ENCODE measurements at regions not wholly inside any gene's neighbourhood (a gene's known extent, or its start where the extent isn't known, plus 50 kb on each side); places are given as distances from the start of the nearest gene placed in this dataset.
"Not testable (repeated sequence)": the region's sequence is repeated elsewhere in the genome, so short reads cannot be mapped to it uniquely, and the experiment has no call there.

DNA sequence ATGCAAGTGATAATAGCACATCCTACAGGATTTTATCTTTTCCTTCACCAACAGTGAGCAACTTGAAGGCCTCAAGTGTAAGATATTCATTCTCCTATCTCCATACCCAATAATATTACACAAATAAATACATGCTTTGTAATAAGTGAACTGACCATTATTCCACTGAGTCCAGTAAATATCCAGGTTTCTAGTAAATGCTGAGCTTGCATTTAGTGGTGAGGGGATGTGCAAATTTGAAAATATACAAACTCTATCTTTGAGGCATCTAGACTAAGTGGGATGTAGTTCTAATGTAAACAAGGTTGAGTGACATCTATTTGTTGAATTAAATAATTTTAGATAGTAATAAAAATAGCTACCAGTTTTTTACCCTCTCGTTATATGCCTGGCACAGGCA, 587.6 kb upstream of the IL12A start:
- no peak for DNase-seq

DNA sequence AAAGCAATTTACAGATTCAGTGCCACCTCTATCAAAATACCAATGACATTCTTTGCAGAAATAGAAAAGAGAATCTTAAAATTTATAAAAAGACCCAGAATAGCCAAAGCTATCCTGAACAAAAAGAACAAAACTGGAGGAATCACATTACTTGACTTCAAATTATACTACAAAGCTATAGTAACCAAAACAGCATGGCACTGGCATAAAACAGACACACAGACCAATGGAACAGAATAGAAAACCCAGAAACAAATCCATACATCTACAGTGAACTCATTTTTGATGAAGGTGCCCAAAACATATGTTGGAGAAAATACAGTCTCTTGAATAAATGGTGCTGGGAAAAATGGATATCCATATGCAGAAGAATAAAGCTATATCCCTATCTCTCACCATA, 578.9 kb upstream of the IL12A start:
- not testable (repeated sequence) for DNase-seq

DNA sequence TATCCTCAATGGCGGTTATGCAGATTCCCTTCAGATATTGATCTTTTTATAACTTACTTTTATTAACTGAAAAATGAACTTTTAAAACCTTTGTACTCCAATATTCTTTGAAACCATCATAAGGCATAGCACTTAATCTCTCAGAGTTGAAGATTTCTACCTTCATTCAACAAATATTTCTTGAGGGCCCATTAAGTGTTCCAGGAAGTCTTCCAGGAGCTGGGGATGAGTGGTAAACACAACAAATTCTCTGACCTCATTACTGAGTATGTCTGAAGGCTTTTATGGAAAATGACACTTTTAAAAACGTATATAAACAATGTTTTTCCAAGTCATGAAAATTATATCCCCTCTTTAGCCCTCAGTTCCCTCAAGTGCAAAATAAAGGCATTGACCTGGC, 575.3 kb upstream of the IL12A start:
- no peak for DNase-seq

DNA sequence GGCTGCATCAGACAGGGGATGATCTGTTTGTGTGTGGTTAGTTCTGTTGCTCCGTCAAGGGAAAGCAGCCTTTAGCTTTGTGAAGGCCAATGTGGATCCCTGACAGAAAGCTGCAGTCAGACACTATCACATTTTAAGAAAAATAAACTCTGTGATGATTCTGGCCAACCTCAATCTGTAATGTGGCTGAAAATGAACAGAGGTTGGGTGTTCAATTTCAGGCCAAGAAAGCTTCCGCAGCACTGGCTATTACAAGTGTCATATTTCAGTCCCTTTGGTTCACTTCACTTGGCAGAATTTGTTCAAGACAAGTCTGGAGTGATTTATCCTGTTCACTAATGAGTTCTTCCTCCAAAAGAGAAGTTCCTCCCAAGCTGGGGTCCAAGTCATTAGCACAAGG, 571.8 kb upstream of the IL12A start:
- DNase-seq, result no peak

DNA sequence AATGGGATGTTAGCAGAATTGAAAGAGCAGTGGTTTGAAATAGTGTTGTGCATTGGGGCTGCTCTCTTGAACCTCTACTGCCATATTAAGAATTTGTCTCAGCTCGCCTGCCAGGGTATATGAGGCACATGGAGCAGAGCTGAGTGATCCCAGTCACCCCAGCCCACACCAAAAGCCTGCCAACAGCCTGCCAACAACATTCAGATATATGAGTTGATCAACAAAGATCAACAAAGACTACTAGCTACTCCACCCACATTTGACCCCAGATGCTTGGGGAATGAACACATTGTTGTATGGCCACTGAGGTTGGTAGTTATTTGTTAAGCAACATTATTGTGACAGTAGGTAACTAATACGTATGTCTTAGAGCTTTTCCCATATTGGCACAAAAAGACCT, 570.9 kb upstream of the IL12A start:
- no peak for DNase-seq

DNA sequence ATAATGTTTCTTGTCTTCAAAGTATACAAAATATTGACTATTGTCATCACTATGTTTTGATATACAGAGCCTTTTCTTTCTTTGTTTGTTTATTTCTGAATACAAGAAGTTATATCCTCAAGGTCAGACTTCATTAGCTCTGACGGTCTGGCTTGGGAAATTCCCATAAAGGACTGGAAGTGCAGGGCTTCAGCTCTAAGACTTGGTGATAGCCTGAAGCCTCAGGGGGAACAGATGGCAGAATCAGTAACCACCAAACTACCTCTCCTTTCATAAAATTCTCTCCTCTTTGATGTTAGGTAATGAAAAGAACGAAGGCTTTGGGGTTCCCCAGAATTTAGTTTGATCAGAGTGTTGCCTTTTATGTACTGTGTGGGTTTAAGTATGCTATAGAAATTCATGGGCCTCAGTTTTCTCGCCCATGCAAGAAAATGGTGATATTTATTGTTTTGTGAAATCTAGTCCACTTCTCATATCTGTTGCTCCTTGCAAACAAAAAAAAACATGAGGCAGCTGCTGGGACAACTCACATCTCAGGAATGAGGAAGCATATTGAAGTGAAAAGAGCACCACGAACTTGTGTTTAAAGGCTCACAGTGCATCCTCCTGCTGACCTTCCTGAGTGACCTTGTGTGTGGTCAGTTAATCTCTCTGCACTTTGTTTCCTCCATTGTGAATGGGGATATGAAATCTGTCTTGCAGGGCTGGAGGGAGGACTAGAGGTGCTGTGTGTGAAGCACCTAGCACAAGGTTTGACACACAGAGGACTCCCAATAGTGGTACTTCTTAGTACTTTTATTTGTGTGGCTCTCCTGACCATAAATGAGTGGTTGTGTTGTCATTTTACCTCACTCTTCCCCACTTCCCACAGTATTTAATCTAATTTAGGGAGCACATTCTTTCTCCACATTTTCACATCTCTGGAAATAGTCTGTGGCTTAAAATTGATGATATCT, 569.8 kb upstream of the IL12A start:
- DNase-seq, result no peak

DNA sequence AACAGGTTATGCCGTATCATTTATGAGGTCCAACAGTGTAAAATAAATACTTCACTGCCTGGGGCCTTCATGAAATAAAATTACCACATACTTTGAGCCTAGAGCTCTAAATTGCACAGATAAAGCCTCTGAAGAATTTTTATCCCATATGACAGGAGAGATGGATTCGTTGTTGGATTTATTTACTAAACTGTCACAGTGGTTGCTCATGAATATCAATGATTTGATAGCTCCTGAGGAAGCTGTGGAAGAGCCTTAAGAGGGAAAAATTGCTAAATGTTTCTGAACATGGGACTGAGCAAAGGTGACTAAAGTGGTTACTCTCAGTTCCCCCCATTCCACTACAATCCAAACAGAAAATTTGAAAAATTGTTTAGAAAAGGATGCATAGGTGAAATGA, 558.9 kb upstream of the IL12A start:
- DNase-seq, result no peak

DNA sequence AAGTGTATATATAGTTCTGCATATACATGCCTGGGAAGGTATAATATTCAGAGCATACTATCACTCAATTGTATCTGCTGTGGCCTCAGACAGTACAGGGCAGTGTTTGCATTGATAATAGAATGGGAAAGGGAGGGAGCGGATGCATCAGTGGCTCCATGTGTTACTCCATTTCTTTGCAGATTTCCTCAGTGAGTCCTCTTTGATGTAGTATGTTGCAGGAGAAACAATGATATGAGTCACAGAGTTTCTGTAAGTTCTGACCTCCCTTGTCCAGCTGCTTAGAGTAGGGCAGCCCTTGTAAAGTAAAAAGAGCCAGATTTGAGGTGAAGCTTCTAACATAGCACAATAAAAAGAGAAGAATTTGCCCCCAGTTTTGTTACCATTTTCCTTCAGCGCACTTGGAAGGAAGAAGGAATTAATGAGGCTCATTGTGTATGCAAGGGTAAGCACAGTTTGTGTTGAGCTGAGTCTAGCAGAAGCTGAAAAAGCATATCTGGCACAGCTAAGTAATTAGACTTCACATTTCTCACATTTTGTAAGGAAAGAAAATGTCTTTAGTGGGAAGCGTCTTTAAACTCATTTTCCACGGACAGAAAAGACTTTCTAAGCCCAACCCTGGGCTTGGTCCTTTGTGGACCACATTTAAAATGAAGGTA, 555.8 kb upstream of the IL12A start:
- DNase-seq, result no peak

DNA sequence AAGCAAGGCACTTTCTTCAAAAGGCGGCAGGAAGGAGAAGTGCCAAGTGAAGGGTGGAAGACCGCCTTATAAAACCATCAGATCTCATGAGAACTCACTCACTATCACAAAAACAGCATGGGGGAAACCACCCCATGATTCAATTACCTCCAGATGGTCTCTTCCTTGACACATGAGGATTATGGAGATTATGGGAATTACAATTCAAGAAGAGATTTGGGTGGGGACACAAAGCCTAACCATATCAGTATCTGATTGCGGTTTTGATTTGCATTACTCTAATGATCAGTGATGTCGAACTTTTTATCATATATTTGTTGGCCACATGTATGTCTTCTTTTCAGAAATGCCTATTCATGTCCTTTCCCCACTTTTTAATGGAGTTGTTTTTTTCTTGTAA, 549.3 kb upstream of the IL12A start:
- DNase-seq, result no peak

DNA sequence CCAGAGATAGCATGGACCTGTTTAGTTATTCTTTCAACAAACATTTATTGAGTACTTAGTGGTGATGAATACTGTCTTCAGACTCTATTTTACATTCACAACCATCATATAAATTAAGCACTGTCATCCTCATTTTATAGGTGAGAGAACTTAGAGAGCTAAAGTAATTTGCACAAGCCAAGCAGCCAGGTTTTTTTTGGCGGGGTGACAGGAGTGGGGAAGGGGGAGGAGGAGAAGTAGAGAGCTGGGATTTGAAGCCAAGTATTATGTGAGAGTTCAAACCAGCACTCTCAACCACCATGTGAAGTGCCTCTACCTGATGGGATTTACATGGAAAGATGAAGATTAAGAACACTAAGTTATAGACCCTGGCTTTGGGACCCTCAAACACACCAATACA, 547.4 kb upstream of the IL12A start:
- DNase-seq, result no peak

DNA sequence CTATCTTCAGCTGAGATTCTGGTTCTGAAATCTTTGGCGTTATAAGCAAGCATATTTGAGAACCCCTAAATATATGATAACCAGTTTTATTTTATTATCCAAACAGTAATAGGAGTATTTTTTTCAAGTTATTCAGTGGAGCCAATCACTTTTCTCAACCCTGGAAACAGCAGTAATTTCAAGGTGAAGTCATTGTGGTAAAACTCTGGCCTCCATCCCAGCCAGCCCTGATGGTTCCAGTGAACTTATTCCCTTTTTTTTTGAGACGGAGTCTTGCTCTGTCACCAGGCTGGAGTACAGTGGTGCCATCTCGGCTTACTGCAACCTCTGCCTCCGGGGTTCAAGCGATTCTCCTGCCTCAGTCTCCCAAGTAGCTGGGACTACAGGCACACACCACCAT, 545.4 kb upstream of the IL12A start:
- DNase-seq, result no peak

DNA sequence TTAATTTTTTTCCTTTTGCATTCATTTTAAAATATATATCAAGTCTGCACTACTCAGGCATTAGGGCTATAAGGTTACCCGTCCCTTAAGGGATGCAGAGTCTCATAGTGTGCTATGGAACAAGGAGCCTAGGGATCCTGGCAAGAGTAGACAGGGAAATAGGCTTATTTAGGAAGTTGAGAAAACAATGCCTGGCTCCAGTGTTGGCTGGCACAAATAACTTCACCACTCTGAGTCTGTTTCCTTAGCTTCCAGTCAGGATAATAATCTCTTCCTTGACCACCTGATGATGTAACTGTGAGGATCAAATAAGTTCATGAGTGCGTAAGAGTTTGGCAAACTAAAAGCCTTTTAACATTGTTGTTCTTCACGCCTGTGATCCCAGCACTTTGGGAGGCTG, 540.8 kb upstream of the IL12A start:
- DNase-seq, result no peak

DNA sequence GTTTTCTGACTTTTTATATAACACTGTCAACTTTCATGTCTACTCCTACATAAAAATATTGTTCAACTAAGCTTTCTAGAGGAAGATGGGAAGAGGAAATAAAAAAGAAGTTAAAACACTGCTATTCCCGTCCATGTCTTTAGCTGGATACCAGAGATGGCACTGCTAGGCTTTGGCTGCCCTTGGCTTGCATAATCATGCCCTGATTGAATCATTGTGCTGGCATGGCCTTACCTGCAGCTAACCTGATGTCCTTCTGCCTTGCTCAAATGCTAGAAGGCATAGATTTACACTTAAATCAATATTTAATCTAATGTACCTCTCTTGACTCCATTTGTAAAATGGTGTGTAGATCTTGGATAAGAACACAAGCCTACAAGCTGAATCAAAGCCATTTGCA, 539.7 kb upstream of the IL12A start:
- no peak for DNase-seq

DNA sequence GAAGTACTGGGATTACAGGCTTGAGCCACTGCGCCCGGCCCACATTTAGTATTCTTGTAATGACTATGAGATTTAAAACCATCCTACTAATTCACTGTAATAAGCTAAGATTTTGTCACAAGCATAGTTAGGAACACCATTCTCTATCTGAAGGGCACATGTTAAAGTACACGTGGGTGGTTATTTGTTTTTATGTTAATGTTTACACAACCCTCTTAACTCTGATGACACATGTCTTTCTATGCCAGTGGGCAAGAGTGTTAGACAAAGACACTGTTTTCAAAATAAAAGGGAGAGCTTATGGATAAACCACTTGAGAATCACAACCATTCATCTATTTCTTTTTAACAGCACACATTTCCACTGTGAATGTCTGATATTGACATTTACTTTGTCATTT, 537.6 kb upstream of the IL12A start:
- DNase-seq, result no peak

DNA sequence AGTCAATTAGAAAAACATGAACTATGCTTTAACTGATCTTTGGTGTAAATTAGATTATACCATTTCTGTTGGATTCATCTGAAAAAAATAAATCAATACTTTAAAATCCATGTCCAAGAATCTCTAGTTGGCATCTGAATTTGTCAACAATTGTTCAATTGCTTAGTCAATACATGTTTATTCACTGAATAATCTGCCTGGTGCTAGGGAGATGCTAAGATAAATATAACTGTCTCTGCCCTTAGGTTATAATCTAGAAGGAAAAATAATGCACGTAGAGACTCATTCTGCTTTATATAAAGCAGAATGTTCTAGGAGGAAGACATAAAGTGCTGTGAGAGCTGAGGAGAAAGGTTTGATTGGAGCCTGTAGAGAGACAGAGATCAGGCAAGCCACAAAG, 537.2 kb upstream of the IL12A start:
- no peak for DNase-seq

DNA sequence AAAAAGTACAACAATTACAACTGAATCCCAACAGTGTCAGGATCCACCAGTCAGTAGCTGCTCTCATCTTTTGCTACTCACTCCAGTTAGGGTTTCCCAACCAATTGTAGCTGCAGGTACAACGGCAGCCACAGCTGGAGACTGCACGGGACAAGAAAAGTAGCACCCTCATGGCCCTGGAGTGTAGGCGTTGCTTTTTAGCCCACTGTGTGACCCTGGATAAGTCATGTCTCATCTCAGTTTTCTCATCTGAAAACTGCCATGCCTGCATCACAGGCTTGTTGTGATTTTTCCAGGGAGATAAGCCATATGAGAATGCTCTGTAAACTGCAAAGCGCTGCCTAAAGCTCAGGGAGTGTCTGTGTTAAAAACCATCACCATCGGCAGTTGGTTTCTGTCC, 535.6 kb upstream of the IL12A start:
- no peak for DNase-seq

DNA sequence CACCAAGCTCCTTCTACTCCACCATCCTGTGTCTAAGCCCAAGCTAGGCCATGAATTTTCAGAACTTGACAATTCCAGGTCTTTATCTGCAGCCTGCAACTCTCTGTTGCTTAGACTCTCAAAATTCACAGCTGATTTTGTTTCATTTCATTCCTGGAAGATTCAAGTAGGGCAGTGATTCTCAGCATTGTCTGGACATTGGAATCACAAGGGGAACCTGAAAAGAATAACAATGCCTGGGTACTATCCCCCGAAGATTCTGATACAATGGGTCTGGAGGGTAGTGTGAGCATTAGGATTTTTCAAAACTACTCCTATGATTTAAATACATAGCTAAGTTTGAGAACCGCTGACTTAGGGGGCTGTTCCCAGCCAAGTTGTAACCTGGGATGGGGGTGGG, 534.7 kb upstream of the IL12A start:
- DNase-seq, result no peak

DNA sequence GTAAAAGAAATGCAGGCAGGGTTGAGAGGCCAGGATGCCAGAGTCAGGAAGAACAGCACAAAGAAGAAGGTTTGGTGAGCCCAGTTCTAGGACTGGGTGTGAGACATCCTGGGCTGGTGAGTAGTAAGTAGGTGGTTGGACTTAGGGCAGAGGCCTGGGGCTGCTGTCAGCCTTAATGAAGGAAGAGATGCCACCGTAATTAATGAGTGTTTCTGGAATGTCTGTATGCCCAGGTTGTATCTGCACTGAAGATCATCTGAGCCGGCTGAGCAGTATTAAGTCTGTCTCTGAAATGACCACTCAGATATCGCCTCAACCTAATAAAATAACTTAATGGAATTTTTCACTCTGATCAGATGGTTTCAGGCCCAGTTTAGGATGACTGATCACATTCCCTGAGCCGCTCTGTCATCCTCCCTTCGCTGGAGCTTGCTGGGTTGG, 532.9 kb upstream of the IL12A start:
- DNase-seq, result no peak

DNA sequence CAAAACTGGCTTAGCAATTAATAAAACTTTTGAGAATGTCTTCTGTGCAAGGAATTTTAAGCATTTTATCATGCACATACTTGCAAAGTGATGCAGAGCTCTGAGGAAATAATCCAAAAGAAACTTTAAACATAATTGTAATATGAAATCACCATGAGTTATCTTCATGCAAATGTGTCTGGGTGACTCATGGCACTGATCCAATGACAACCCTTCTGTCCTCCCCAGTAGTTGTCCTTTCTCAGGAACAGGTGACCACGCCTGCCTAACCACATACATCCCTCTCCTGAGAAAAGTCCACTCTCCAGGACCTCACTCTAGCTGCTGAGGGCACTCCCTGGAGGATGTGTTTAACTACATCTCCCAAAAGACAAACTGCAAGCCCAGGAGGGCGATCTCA, 530.6 kb upstream of the IL12A start:
- DNase-seq, result no peak

DNA sequence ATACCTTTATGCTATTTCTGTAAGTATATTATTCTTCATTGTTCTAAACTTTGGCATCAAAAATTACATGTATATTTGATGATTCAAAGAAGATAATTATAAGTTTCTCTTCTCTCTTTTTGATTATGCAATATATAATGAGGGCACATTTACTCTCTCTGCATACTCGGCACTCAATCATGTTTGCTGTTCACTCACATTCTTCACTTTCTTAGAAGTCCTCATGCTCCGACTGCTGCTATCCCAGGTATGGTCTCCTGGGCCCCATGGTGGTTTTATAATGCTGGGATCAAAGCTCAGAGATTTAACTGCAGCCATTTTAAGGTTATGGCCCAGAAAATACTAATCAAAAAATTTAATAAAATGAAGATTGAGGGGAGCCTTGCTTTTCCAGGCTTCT, 529.7 kb upstream of the IL12A start:
- DNase-seq, result no peak

DNA sequence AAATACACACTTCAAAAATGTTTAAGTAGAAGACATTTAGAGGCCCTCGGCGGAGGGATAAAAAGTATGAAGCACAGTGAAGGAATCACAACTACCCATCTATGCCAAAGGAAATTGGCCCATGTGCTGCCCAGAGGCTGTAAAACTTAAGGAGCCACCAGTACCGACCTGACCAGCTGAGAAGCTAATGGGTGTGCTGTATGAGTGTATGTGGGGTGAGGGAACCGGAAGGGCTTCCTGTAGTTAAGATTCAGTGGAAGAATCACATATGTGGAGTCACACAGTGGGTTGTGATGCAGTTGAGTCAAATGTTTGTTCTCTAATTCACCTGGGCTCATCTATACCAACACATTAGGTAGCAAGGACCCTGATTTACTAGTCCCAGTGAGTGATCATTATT, 516.0 kb upstream of the IL12A start:
- no peak for DNase-seq

DNA sequence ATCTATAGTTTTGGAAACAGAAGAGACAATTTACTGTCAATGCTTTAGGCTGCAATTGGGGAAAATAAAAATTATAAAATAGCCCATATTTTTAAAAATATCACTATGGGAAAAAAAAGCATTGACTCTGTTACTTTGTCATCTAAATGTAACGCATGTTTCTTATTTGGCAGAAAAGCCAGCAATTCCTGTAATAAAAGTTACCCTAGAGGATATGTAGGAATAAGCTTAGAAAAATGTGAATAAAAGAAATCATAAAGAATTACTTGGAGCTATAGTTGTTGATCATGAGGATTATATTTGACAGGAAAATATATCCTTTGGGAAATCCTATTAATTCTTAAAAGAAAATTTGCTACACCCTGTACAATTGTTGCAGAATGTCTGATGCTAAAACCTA, 515.4 kb upstream of the IL12A start:
- DNase-seq, result no peak

DNA sequence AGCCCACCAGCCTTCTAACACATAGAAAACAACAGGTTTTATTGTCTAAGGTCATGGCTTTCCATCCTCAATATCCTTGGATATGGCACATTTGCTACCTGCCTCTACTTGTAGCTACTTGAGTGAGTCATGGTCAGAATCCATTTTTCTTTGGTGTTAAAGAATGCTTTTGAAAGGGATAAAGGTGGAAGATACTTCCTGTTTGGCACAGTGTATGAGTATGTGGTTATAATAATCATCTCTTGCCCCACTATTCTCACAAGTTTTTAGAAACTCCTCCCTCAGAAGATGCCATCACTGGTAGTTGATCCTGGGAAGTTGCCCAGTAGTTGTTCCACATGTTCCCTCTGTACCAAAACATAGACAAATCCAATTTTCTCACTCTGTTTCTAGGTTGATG, 508.6 kb upstream of the IL12A start:
- no peak for DNase-seq

DNA sequence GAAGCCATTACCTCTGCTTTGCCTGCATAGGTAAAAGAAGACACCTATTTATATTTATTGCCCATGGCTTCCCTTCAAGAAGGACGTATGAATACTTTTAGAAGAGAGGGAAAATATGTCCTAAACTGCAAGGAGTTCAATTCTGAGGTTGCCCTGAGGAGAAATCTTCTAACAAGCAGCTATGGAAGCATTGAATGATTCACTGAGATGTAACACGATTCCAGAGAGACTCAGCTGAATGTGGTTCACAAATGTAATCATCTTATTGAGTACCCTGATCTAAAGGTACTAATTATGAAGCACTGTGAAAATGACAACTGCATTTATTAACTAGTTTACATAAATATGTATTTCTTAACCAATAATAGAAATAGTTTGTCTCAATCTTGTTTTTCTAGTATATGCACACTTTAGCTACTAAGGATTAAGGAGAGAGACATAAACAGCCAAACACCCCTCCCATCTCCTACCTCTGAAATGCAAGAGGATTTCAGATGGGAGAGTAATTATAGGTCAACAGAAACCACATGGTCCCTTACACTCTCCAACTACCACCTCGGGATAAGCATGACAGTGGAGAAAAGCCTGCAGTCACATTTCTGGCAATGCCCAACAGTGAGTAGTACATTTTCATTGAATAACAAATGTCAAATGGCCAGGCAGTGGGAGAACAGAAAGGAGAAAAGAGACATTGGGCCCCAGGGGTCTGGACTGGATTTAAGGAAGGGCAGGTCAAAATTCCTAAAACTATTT, 506.2 kb upstream of the IL12A start:
- no peak for DNase-seq
